CD4-positive, alpha-beta memory T cell (primary cell): ENCODE measurements at regions not wholly inside any gene's neighbourhood (a gene's known extent, or its start where the extent isn't known, plus 50 kb on each side); places are given as distances from the start of the nearest gene placed in this dataset.

Source experiments
- CTCF ChIA-PET: fragments of 350-600 bp; sonication (Branson Sonifier 250); formaldehyde crosslinking; loops from one replicate; lab custom pipeline; 2021; ENCODE audit warnings: inconsistent platforms; ENCODE audit not compliant: partially characterized antibody; lab: Charles Lee
- POLR2A ChIA-PET: fragments of 350-600 bp; sonication (Branson Sonifier 250); formaldehyde crosslinking; loops from one replicate; lab custom pipeline; 2021; ENCODE audit not compliant: partially characterized antibody; lab: Charles Lee
- DNase-seq, 5 donors: peaks; one replicate each; pipeline versions ENCODE4 v3.0.0 to v3.0.0-alpha.2; 2020 to 2022; ENCODE audit warnings: mixed read lengths in 1 of 5
- H3K27ac ChIP-seq: one replicate; pipeline ENCODE4 v1.7.0; 2013; ENCODE audit warnings: low read depth, low read length
- H3K27me3 ChIP-seq: 2 replicates; pipeline ENCODE4 v1.7.0; 2013; ENCODE audit warnings: mild to moderate bottlenecking, low read length, moderate library complexity; ENCODE audit not compliant: insufficient read depth
- H3K36me3 ChIP-seq: 2 replicates; pipeline ENCODE4 v1.7.0; 2013; ENCODE audit warnings: mild to moderate bottlenecking, low read length, moderate library complexity; ENCODE audit not compliant: insufficient read depth
- H3K4me1 ChIP-seq: 2 replicates; pipeline ENCODE4 v1.7.0; 2013; ENCODE audit warnings: mild to moderate bottlenecking, low read length, moderate library complexity; ENCODE audit not compliant: insufficient read depth
- H3K4me3 ChIP-seq, 2 donors: one replicate each; pipeline ENCODE4 v1.7.0; 2013; ENCODE audit warnings: low read length in 2 of 2, mild to moderate bottlenecking in 1 of 2
- H3K9me3 ChIP-seq, 2 donors: one replicate each; pipeline ENCODE4 v1.7.0; 2013; ENCODE audit warnings: low read length in 2 of 2, control low read depth in 1 of 2; ENCODE audit not compliant: control insufficient read depth in 1 of 2
- H3K27ac Mint-ChIP-seq, 7 donors: one replicate each; pipeline ENCODE4 v1.8.0; 2020 to 2021; ENCODE audit warnings: mixed read lengths in 7 of 7, mild to moderate bottlenecking in 6 of 7, inconsistent platforms in 3 of 7, moderate library complexity in 3 of 7
- H3K27me3 Mint-ChIP-seq, 2 donors: one replicate each; pipeline ENCODE4 v1.8.0; 2020 to 2021; ENCODE audit warnings: mixed read lengths in 2 of 2
- H3K36me3 Mint-ChIP-seq, 2 donors: one replicate each; pipeline ENCODE4 v1.8.0; 2020 to 2021; ENCODE audit warnings: mixed read lengths in 2 of 2, inconsistent platforms in 1 of 2, mild to moderate bottlenecking in 1 of 2
- H3K4me1 Mint-ChIP-seq, 4 donors: one replicate each; pipeline ENCODE4 v1.8.0; 2020 to 2021; ENCODE audit warnings: mixed read lengths in 4 of 4, mild to moderate bottlenecking in 1 of 4
- H3K4me3 Mint-ChIP-seq, 8 donors: one replicate each; pipeline ENCODE4 v1.8.0; 2020 to 2021; ENCODE audit warnings: mixed read lengths in 8 of 8, mild to moderate bottlenecking in 7 of 8, moderate library complexity in 6 of 8, inconsistent platforms in 3 of 8
- H3K9me3 Mint-ChIP-seq, 8 donors: one replicate each; pipeline ENCODE4 v1.8.0; 2020 to 2021; ENCODE audit warnings: mixed read lengths in 8 of 8, mild to moderate bottlenecking in 5 of 8, inconsistent platforms in 3 of 8, moderate library complexity in 1 of 8
- intact Hi-C: fragments of 100-400 bp; cut with micrococcal nuclease; formaldehyde crosslinking; loops from one replicate; pipeline ENCODE4 v1.15.1; 2023

DNA sequence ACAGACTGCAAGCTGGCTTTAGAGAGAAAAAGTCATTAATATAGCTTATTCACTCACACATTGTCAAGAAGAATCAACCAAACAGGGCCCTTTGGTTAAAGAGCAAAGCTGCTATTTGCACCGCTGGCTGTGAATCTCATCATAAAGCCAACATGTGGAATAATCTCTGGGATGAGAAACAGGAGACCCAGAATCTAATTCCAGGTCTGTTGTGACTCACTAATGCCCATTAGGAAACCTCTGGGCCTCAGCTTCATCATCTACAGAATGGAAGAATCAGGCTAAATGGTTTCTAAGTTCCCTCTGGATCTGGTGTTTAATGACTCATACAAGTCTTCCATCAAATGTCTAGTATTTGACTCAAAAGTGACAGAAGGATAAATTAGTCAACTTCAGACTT, 591.7 kb upstream of the DDX18 start:
- Histone ChIP-seq H3K27ac (no peak overlapping the region), H3K4me3 (no peak overlapping the region), H3K4me1 (no peaks in the 10 kb centered on the region), H3K9me3 (no peaks in the 10 kb centered on the region), H3K36me3 (no peaks in the 10 kb centered on the region), H3K27me3 (no peaks in the 10 kb centered on the region)
- CTCF ChIA-PET: no interaction called here
- intact Hi-C loops: no loop called here
- POLR2A ChIA-PET: no interaction called here
- Mint-ChIP-seq H3K27ac (no peak overlapping the region), H3K36me3 (no peaks in the 10 kb centered on the region), H3K27me3 (no peaks in the 10 kb centered on the region), H3K4me1 (no peaks in the 10 kb centered on the region), H3K4me3 (no peak overlapping the region), H3K9me3 (peaks cover 3 to 22% (median 11%) of the 10 kb centered on the region in 8 donors)
- DNase-seq: no peak

DNA sequence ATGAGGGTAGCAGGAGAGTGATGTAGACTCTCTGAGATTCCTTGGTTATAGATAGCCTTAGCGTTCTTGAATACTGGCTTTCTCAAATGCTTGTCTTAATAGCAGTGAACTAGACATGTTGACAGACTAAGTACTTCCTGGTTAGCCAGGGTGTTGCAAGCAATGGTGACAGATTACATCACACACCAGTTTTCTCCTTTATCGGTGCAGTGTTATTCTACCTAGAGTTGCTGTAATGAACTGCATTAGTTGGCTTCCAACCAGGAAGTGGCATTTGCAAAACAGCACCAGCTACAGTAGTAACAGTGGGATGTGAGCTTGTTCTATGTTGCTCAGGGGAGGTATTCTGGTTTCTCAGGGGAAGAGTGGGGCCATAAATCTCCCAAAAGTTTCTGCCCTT, 582.2 kb upstream of the DDX18 start:
- Histone ChIP-seq H3K27ac (no peak overlapping the region), H3K36me3 (no peaks in the 10 kb centered on the region), H3K27me3 (no peaks in the 10 kb centered on the region), H3K9me3 (peaks cover 0 to 8% of the 10 kb centered on the region in 2 donors), H3K4me1 (no peaks in the 10 kb centered on the region), H3K4me3 (no peak overlapping the region)
- DNase-seq: no peak
- ChIA-PET POLR2A (no interaction called here), CTCF (no interaction called here)
- H3K9me3 Mint-ChIP-seq: peaks cover 0 to 54% (median 20%) of the 10 kb centered on the region in 8 donors
- H3K27me3 Mint-ChIP-seq: no peaks in the 10 kb centered on the region
- intact Hi-C loops: no loop called here
- no peaks in the 10 kb centered on the region for H3K36me3 Mint-ChIP-seq
- no peak overlapping the region for H3K4me3 Mint-ChIP-seq
- H3K4me1 Mint-ChIP-seq: no peaks in the 10 kb centered on the region
- H3K27ac Mint-ChIP-seq: no peak overlapping the region

DNA sequence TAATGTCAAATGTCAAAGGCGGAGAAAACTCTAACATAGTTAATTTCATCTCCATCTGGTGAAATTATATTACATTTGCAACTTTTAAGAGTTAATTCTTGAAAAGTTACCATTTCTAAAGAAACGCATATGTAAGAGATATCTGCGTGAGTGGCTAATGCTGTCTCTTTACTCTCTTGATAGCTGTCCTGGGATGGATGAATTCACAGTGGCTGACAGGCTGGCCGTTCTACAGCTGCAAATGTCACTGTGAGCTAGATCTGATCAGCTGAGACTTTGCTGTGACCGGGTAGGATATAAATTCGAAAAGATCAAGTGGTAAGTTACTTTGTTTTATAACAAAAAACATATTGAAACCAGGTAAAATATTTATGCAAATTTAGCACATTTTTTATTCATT, 557.1 kb upstream of the DDX18 start:
- POLR2A ChIA-PET: no interaction called here
- peaks cover 0 to 16% (median 2%) of the 10 kb centered on the region in 8 donors for H3K9me3 Mint-ChIP-seq
- intact Hi-C loops: no loop called here

DNA sequence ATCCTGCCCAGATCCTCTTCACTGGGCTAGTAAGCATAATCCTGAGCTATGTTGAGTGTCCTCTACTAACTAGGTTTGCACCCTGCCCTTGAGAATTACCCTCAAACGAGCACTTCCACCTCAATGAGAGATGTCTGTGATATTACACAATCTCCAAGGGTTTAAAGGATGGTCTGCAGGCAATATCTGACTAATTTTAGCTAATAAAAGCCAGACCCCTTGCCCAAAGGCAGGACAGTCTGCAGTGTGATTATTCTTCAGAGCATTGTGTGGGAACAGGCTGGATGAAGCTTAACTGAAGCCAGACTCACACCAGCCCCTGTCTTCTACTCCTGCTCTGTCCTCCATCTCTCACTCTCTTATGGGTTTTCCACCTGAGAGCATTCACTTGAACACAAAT, 544.9 kb upstream of the DDX18 start:
- H3K4me1 ChIP-seq: no peaks in the 10 kb centered on the region

More for the DNA sequence above, 557.1 kb upstream of the DDX18 start:
- no peak overlapping the region for H3K27ac Mint-ChIP-seq
- Histone ChIP-seq H3K4me1 (no peaks in the 10 kb centered on the region), H3K4me3 (no peak overlapping the region), H3K27me3 (no peaks in the 10 kb centered on the region), H3K27ac (no peak overlapping the region), H3K36me3 (no peaks in the 10 kb centered on the region), H3K9me3 (no peaks in the 10 kb centered on the region)
- H3K36me3 Mint-ChIP-seq: no peaks in the 10 kb centered on the region
- DNase-seq: no peak
- H3K27me3 Mint-ChIP-seq: no peaks in the 10 kb centered on the region
- H3K4me1 Mint-ChIP-seq: no peaks in the 10 kb centered on the region
- CTCF ChIA-PET: no interaction called here
- H3K4me3 Mint-ChIP-seq: no peak overlapping the region

DNA sequence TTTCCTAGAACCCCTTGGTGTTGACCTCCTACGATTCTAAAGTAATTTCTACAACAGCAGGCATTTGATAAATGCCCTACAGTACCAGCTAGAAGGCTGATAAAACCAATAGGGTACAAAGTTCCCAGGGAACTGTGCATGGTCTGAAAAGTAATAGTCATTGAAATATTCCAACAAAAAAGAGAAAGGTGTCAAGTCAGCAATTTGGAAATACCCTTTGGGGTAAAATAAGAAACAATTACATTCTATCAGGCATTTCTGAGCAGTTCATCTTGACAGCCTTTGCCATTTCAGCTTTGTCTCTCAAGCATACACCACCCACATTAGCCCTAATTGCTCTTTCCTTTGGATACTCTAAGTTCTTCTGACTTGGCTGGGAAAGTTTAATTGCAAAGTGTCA, 542.9 kb upstream of the DDX18 start:
- no peak overlapping the region for H3K27ac Mint-ChIP-seq
- ChIA-PET CTCF (no interaction called here), POLR2A (no interaction called here)

More for the DNA sequence above, 544.9 kb upstream of the DDX18 start:
- intact Hi-C loops: no loop called here
- CTCF ChIA-PET: no interaction called here
- Mint-ChIP-seq H3K27me3 (no peaks in the 10 kb centered on the region), H3K4me3 (no peak overlapping the region), H3K36me3 (no peaks in the 10 kb centered on the region), H3K4me1 (no peaks in the 10 kb centered on the region), H3K27ac (no peak overlapping the region), H3K9me3 (peaks cover 3 to 16% (median 4%) of the 10 kb centered on the region in 8 donors)
- H3K27me3 ChIP-seq: no peaks in the 10 kb centered on the region
- DNase-seq: no peak
- POLR2A ChIA-PET: no interaction called here
- H3K36me3 ChIP-seq: no peaks in the 10 kb centered on the region
- H3K9me3 ChIP-seq: no peaks in the 10 kb centered on the region
- no peak overlapping the region for H3K4me3 ChIP-seq
- H3K27ac ChIP-seq: no peak overlapping the region

DNA sequence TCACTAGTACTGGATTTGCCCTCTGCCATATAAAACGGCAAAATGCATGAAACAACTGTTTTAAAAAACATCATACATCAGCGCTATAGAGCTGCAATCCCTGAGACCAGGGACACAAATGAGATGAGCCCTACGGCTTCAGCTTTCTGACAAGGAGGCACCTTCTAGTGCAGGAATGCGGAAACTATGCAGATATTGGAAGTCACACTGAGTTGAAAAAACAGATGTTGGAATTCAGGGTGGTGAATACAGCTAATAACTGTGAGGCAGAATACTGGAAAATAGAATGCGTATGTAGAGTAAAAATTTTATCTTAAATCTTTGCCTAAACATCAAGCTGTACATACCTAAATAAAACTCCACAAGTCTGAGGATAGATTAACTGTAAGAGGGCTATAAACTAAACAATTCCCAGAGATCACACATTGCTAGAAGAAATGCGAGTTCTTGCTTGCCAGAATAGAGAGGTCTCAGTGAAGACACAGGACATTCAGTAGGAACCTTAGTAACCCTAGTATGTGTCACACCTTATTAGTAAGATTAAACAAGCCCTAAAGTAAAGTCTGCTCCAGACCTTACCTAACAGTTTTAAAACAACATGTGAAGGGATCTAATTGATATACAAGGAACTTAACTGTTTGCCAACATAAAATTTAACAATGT, 541.4 kb upstream of the DDX18 start:
- intact Hi-C loops: no loop called here
- ChIA-PET CTCF (no interaction called here), POLR2A (no interaction called here)
- Mint-ChIP-seq H3K4me3 (no peak overlapping the region), H3K27ac (no peak overlapping the region), H3K4me1 (no peaks in the 10 kb centered on the region), H3K27me3 (no peaks in the 10 kb centered on the region), H3K9me3 (peaks cover 0 to 17% (median 3%) of the 10 kb centered on the region in 8 donors), H3K36me3 (no peaks in the 10 kb centered on the region)
- Histone ChIP-seq H3K4me3 (no peak overlapping the region), H3K27me3 (no peaks in the 10 kb centered on the region), H3K36me3 (no peaks in the 10 kb centered on the region), H3K27ac (no peak overlapping the region), H3K9me3 (no peaks in the 10 kb centered on the region), H3K4me1 (no peaks in the 10 kb centered on the region)
- no peak for DNase-seq

More for the DNA sequence above, 542.9 kb upstream of the DDX18 start:
- no peaks in the 10 kb centered on the region for H3K27me3 ChIP-seq
- H3K36me3 ChIP-seq: no peaks in the 10 kb centered on the region
- Mint-ChIP-seq H3K27me3 (no peaks in the 10 kb centered on the region), H3K9me3 (peaks cover 2 to 17% (median 4%) of the 10 kb centered on the region in 8 donors), H3K4me1 (no peaks in the 10 kb centered on the region), H3K4me3 (no peak overlapping the region), H3K36me3 (no peaks in the 10 kb centered on the region)
- H3K4me1 ChIP-seq: no peaks in the 10 kb centered on the region
- intact Hi-C loops: no loop called here
- H3K27ac ChIP-seq: no peak overlapping the region
- H3K9me3 ChIP-seq: no peaks in the 10 kb centered on the region
- no peak for DNase-seq
- H3K4me3 ChIP-seq: no peak overlapping the region

DNA sequence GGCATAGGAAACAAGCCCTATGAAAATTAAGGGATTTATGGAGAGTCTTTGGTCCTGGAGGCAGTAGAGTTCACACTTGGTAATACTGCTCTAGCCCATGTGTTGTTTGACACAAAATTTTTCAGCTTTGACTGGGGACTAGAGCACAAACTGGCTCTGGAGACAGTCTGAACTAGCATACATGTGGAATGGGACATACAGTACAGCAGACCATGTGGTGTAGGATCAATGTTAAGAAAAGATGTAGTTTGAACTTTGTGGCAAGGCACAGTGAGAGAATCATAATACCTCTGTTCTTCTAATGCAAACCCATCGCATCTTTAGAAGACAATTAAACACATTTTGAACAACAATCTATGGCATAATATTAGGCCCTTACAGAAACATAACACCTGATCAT, 521.5 kb upstream of the DDX18 start:
- H3K9me3 Mint-ChIP-seq: peaks cover 0 to 11% (median 4%) of the 10 kb centered on the region in 8 donors
- Histone ChIP-seq H3K4me3 (no peak overlapping the region), H3K27ac (no peak overlapping the region), H3K4me1 (no peaks in the 10 kb centered on the region), H3K9me3 (no peaks in the 10 kb centered on the region), H3K36me3 (no peaks in the 10 kb centered on the region), H3K27me3 (no peaks in the 10 kb centered on the region)
- H3K4me1 Mint-ChIP-seq: no peaks in the 10 kb centered on the region
- no peak overlapping the region for H3K4me3 Mint-ChIP-seq
- intact Hi-C loops: no loop called here
- CTCF ChIA-PET: no interaction called here
- H3K27me3 Mint-ChIP-seq: no peaks in the 10 kb centered on the region
- no peak for DNase-seq
- H3K36me3 Mint-ChIP-seq: no peaks in the 10 kb centered on the region
- H3K27ac Mint-ChIP-seq: no peak overlapping the region
- POLR2A ChIA-PET: no interaction called here
